Tibial artery (tissue), 4 donors: ENCODE measurements at regions not wholly inside any gene's neighbourhood (a gene's known extent, or its start where the extent isn't known, plus 50 kb on each side); places are given as distances from the start of the nearest gene placed in this dataset.

Source experiments
- DNase-seq, 2 donors: peaks; one replicate each; pipeline ENCODE4 v3.0.0-alpha.2; 2019
- H3K27ac ChIP-seq, 2 donors: fragments of 200-600 bp; sonication (generic) in 1 of 2; 1 replicate in 1 of 2; 2 replicates in 1 of 2; pipeline ENCODE4 v1.5.1; 2018 to 2019; ENCODE audit warnings: mild to moderate bottlenecking in 1 of 2
- H3K27me3 ChIP-seq, 2 donors: fragments of 200-600 bp; sonication (generic) in 1 of 2; one replicate each; pipeline versions ENCODE4 v1.5.1 to v1.6.0; 2016 to 2019
- H3K36me3 ChIP-seq, 3 donors: fragments of 200-600 bp; sonication (generic) in 2 of 3; one replicate each; pipeline ENCODE4 v1.5.1; 2016 to 2019; ENCODE audit warnings: mild to moderate bottlenecking in 2 of 3
- H3K4me1 ChIP-seq, 4 donors: fragments of 200-600 bp; sonication (generic) in 2 of 4; 1 replicate in 3 of 4; 2 replicates in 1 of 4; pipeline ENCODE4 v1.5.1; 2016 to 2019
- H3K4me3 ChIP-seq, 2 donors: fragments of 200-600 bp; sonication (generic) in 1 of 2; 1 replicate in 1 of 2; 2 replicates in 1 of 2; pipeline ENCODE4 v1.5.1; 2018 to 2019; ENCODE audit warnings: mild to moderate bottlenecking in 2 of 2
- H3K9me3 ChIP-seq, 3 donors: fragments of 200-600 bp; sonication (generic) in 1 of 3; one replicate each; pipeline ENCODE4 v1.5.1; 2016 to 2019
- intact Hi-C: fragments of 100-400 bp; cut with DNase I; formaldehyde crosslinking; loops from one replicate; pipeline ENCODE4 v1.15.0; 2023; ENCODE audit warnings: low total_unique reads
- TF ChIP-seq, protein P1 (sequence below), 2 experiments: fragments of 200-600 bp in 1 of 2; fragments of 450-650 bp in 1 of 2; IDR thresholded peaks; one replicate each; pipeline ENCODE4 v1.5.1; 2017 to 2019; ENCODE audit warnings: antibody characterized with exemption in 2 of 2, mild to moderate bottlenecking in 1 of 2, moderate library complexity in 1 of 2

DNA sequence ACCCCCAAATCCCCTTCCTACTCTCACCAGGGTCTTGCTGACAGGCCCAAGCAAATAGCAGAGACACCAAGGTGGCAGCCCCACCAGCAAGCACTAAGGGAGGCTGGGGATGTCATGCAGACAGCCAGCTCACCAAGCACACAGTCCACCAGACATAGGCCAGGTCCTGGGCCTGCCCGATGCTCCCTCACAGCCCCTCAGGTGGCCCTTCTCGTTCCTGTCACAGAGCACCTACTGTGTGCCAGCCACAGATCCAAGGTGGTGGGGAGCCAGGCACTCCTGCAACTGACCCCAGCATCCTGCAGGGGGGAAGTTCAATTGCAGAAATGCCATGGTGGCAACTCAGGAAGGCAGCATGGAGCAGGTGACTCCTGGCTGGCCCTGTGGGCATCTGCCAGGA is 60.5 kb upstream of the PNMA1 start:
- Histone ChIP-seq H3K36me3 (no peaks in the 10 kb centered on the region), H3K27ac (peak overlapping the region; percentile 26 to 33), H3K4me3 (no peak overlapping the region), H3K4me1 (peaks cover 0 to 85% (median 56%) of the 10 kb centered on the region in 4 donors), H3K9me3 (no peaks in the 10 kb centered on the region), H3K27me3 (no peaks in the 10 kb centered on the region)
- no peak for DNase-seq
- TF ChIP-seq, protein P1, sequence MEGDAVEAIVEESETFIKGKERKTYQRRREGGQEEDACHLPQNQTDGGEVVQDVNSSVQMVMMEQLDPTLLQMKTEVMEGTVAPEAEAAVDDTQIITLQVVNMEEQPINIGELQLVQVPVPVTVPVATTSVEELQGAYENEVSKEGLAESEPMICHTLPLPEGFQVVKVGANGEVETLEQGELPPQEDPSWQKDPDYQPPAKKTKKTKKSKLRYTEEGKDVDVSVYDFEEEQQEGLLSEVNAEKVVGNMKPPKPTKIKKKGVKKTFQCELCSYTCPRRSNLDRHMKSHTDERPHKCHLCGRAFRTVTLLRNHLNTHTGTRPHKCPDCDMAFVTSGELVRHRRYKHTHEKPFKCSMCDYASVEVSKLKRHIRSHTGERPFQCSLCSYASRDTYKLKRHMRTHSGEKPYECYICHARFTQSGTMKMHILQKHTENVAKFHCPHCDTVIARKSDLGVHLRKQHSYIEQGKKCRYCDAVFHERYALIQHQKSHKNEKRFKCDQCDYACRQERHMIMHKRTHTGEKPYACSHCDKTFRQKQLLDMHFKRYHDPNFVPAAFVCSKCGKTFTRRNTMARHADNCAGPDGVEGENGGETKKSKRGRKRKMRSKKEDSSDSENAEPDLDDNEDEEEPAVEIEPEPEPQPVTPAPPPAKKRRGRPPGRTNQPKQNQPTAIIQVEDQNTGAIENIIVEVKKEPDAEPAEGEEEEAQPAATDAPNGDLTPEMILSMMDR (IDR thresholded peaks at IDR 0.05): no peak
- intact Hi-C loops: no loop called here

DNA sequence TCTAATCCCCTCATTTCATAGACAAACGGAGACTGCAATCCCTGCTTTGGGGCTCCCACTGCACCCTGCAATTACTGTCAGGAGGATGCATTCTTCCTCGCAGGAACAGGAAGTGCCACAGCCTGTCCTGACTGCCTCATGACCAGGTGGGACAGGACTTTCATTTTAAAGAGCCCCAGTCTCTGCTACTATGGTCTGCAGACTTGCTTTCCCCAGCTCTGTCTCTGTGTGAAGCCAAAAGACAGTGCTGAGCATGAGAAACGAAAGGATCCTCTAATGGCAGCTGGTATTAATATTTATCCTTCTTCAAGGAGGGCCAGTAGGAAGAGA is 60.0 kb upstream of the PNMA1 start:
- H3K27me3 ChIP-seq: no peaks in the 10 kb centered on the region
- peaks cover 0 to 88% (median 57%) of the 10 kb centered on the region in 4 donors for H3K4me1 ChIP-seq
- no peak for DNase-seq
- H3K9me3 ChIP-seq: no peaks in the 10 kb centered on the region
- TF ChIP-seq, protein P1 (IDR thresholded peaks at IDR 0.05): no peak
- H3K27ac ChIP-seq: peak overlapping the region; percentile 26 to 33
- intact Hi-C loops: no loop called here
- H3K36me3 ChIP-seq: no peaks in the 10 kb centered on the region
- no peak overlapping the region for H3K4me3 ChIP-seq

DNA sequence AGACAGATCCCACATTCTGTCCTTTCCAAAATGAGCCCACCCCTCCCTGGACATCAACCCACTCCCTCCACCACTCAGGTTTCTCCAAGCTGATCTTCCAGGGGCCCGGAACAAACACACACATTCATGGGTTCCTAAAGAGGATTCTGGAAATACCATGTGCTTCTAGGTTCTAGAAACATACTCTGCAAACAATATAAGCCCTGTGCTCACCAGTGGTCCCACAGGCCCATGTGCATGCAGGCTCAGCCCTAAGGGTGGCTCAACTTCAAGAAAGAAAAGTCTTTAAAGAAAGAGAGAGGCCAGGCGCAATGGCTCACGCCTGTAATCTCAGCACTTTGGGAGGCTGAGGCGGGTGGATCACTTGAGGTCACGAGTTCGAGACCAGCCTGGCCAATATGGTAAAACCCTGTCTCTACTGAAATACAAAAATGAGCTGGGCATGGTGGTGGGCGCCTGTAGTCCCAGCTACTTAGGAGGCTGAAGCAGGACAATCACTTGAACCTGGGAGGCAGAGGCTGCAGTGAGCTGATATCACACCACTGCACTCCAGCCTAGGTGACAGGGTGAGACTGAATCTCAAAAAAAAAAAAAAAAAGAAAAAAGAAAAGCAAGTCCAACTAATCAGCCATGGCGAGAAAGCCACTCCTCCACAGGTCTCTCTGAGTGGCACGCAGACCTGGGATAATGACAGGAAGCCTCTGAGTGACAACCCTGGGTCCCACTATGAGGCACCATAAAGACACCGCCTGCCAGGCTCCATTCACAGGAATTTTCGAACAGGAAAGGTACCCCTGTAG is 59.5 kb upstream of the PNMA1 start:
- Histone ChIP-seq H3K27ac (peak overlapping the region; percentile 26 to 33), H3K9me3 (no peaks in the 10 kb centered on the region), H3K4me1 (peaks cover 0 to 89% (median 59%) of the 10 kb centered on the region in 4 donors), H3K36me3 (no peaks in the 10 kb centered on the region), H3K4me3 (no peak overlapping the region), H3K27me3 (no peaks in the 10 kb centered on the region)
- intact Hi-C loops: no loop called here
- TF ChIP-seq, protein P1 (IDR thresholded peaks at IDR 0.05): no peak
- no peak for DNase-seq

DNA sequence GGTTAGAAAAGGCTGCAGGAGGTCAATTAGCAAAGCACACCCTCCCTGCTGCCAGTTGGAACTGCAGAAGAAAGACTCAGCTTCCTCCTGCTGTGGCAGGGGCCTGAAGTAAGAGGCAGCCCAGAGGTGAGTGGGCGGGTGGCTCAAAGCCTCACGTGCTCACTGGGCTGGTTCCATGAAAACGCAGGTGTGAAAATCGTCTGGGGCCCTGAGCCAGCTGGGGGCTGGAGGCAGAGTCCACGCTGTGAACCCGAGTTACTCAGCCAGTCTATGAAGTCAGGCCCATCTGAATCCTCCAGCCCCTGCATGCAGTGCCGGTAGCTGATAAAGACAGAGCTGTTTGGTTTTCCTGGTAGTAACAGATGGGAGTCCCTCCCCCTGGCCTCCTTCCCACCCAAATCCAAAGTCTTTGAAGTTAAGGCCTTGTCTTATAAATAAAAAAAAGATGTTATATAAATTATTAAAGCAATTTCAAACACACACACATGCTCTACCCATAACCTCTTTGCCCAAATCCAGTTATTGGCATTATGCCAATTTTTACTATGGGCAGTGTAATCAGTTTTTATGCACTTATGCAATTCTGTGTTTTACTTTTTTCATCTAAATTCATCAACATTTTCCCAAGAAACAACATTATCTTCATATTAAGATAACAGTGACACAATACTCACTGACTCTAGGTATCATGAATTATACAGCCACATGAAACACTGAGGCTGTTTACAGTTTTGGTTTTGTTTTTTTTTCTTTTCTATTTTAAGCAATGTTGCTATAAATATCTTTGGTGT is 57.9 kb upstream of the PNMA1 start:
- TF ChIP-seq, protein P1 (IDR thresholded peaks at IDR 0.05): no peak
- Histone ChIP-seq H3K4me3 (no peak overlapping the region), H3K4me1 (peaks cover 0 to 92% (median 58%) of the 10 kb centered on the region in 4 donors), H3K9me3 (no peaks in the 10 kb centered on the region), H3K27me3 (no peaks in the 10 kb centered on the region), H3K27ac (peak overlapping the region; percentile 37 to 62), H3K36me3 (no peaks in the 10 kb centered on the region)
- DNase-seq: no peak
- intact Hi-C loops: no loop called here

DNA sequence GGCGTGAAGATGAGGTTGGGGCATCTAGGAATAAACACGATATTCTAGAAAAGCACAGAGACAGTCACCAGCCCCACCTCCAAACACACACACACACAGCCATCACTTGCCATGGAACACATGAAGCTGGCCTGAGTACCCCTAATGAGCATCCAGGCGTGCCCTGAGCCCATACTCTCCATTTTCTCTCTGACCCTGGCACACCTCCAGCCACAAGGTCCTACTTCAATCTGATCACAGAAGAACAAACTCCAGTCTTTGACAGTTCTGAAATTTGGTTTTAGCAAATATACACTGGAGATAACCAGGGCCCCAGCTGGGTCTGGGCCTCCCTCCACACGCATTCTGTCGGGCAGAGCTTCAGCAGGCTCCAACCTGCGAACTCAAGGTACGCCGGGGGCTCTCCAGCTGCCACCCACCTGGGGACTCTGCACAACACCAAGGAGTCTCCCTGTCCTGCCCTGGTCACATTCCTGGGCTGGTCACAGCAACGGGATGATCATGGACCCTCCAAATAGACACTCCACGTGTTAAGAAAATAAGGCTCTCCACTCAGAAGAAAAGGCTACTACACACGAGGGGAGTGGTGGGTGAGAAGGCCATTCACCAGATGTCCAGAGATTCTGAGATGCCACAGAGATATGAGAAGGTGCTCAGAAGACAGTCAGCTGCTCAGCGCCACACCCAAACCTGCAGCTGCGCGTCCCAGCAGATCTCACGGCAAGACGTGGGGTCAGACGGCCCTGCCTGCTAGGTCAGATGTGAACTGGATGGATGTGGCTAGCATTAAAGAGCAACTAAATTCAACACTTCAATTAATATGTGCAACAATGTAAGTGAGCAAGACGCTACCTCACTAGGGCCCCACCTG is 57.0 kb upstream of the PNMA1 start:
- H3K27me3 ChIP-seq: no peaks in the 10 kb centered on the region
- no peaks in the 10 kb centered on the region for H3K36me3 ChIP-seq
- H3K27ac ChIP-seq: peak overlapping the region; percentile 37 to 62
- DNase-seq: no peak
- peaks cover 0 to 89% (median 61%) of the 10 kb centered on the region in 4 donors for H3K4me1 ChIP-seq
- no peak overlapping the region for H3K4me3 ChIP-seq
- TF ChIP-seq, protein P1 (IDR thresholded peaks at IDR 0.05): no peak
- intact Hi-C loops: no loop called here
- no peaks in the 10 kb centered on the region for H3K9me3 ChIP-seq
